Thoracic aorta (tissue), 2 donors: ENCODE measurements at regions not wholly inside any gene's neighbourhood (a gene's known extent, or its start where the extent isn't known, plus 50 kb on each side); places are given as distances from the start of the nearest gene placed in this dataset.
A peak's percentile ranks its signal among the peaks of the same experiment; 100 is the strongest.

ENCODE experiments used
- ATAC-seq: fragments of 150-250 bp; one replicate; pipeline ENCODE4 v1.8.0; 2017; ENCODE audit warnings: low read depth; ENCODE audit not compliant: insufficient number of reproducible peaks, low FRiP score
- DNase-seq: peaks from one replicate; pipeline ENCODE4 v3.0.0-alpha.2; 2020; ENCODE audit warnings: low spot score
- H3K27ac ChIP-seq, 2 donors: fragments of 200-600 bp; sonication (generic); 1 replicate in 1 of 2; 2 replicates in 1 of 2; pipeline ENCODE4 v1.5.1; 2016; ENCODE audit warnings: mild to moderate bottlenecking in 2 of 2, moderate library complexity in 2 of 2
- H3K27me3 ChIP-seq: fragments of 200-600 bp; sonication (generic); replicated peaks from 2 replicates; pipeline ENCODE4 v1.6.0; 2016; ENCODE audit warnings: mild to moderate bottlenecking; ENCODE audit not compliant: insufficient read depth
- H3K36me3 ChIP-seq: fragments of 200-600 bp; sonication (generic); one replicate; pipeline ENCODE4 v1.5.1; 2016
- H3K4me1 ChIP-seq, 2 donors: fragments of 200-600 bp; sonication (generic); 1 replicate in 1 of 2; 2 replicates in 1 of 2; pipeline versions ENCODE4 v1.5.1 to v1.6.0; 2016; ENCODE audit warnings: low read depth in 2 of 2, mild to moderate bottlenecking in 1 of 2; ENCODE audit not compliant: control insufficient read depth in 1 of 2
- H3K4me3 ChIP-seq: fragments of 200-600 bp; sonication (generic); 2 replicates; pipeline ENCODE4 v1.5.1; 2016; ENCODE audit warnings: mild to moderate bottlenecking
- H3K9me3 ChIP-seq: fragments of 200-600 bp; sonication (generic); 2 replicates; pipeline ENCODE4 v1.5.1; 2016
- TF ChIP-seq, protein P1 (sequence below): fragments of 200-600 bp; sonication (generic); IDR thresholded peaks from one replicate; pipeline ENCODE4 v1.5.1; 2019; ENCODE audit warnings: antibody characterized with exemption

DNA sequence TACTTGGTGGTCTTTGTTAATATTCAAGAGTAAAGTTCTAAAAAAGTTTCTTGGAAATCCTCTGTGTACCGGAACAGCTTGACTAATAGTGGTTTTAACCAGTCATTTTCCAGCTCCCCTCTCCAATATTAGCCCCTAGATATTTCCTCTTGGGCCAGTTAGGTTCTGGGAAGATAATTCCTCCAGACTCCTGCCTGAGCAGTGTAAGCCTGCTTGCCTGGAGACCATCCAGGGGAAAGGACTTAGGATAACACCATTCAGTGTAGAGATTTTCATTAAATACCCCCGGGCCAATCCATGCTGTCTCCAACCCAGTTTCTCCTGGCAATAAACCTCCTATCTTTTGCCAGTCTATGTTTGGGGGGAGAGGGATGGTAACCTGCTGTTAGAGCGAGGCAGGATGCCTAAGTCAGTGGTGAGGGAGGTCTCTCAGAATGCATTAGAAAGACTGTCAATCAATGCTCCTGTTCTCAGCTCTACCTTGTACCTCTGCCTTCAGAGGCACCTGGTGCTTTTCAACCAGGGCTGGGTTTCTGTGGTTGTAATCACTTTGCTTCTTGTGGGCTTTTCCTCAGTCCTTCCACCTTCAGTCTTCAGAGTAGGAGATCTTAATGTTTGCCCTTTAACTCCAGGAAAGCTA, 186.4 kb downstream of the RNF152 start:
- ATAC-seq (no peak), DNase-seq (no peak)
- no peak overlapping the region for H3K4me3 ChIP-seq
- H3K27me3 ChIP-seq: no peaks in the 10 kb centered on the region
- H3K27ac ChIP-seq: no peak overlapping the region
- TF ChIP-seq, protein P1, sequence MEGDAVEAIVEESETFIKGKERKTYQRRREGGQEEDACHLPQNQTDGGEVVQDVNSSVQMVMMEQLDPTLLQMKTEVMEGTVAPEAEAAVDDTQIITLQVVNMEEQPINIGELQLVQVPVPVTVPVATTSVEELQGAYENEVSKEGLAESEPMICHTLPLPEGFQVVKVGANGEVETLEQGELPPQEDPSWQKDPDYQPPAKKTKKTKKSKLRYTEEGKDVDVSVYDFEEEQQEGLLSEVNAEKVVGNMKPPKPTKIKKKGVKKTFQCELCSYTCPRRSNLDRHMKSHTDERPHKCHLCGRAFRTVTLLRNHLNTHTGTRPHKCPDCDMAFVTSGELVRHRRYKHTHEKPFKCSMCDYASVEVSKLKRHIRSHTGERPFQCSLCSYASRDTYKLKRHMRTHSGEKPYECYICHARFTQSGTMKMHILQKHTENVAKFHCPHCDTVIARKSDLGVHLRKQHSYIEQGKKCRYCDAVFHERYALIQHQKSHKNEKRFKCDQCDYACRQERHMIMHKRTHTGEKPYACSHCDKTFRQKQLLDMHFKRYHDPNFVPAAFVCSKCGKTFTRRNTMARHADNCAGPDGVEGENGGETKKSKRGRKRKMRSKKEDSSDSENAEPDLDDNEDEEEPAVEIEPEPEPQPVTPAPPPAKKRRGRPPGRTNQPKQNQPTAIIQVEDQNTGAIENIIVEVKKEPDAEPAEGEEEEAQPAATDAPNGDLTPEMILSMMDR: no peak
- peaks cover 0 to 20% of the 10 kb centered on the region in 2 donors for H3K4me1 ChIP-seq
- H3K36me3 ChIP-seq: no peaks in the 10 kb centered on the region
- H3K9me3 ChIP-seq: no peaks in the 10 kb centered on the region

DNA sequence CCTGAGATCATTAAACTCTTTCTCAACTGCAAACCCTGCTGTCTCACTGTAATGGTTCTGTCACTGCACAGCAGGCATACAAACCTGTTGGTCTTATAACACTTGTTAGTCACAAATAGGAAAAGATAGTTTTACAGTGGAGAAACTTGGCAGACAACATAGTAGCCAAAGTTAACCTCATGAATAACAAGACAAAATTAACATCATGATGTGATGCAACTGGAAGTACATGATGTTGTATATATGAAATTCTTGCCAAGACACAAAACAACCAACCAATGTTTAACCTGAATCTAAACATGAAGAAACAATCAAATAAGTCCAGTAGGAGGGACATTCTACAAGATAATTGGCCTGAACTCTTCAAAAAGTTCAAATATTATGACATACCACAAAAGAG, 189.3 kb downstream of the RNF152 start:
- H3K27me3 ChIP-seq: no peaks in the 10 kb centered on the region
- TF ChIP-seq, protein P1: no peak
- no peaks in the 10 kb centered on the region for H3K36me3 ChIP-seq
- DNase-seq (no peak), ATAC-seq (peak; percentile 47)
- peak overlapping the region; percentile 2 to 74 for H3K27ac ChIP-seq
- peaks cover 0 to 23% of the 10 kb centered on the region in 2 donors for H3K4me1 ChIP-seq
- no peaks in the 10 kb centered on the region for H3K9me3 ChIP-seq
- H3K4me3 ChIP-seq: no peak overlapping the region

DNA sequence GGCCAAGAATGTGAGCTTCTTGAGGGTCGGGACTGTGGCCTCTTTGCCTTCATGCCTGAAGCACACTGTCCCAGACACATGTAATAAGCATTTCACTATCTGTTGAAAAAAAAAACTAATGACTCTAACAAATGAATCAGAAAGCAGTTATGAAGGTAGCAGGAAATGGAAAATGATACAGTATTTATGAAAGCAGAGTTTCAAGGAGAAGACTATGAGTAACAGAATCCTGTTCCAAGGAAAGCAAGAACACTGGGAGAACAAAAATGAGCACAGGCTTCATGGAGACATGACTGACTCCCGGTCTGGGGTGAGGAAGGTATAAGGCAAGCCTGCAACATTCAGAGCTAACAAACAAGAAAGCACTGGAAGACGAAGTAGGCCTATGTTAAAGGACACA, 190.8 kb downstream of the RNF152 start:
- TF ChIP-seq, protein P1: no peak
- peak; percentile 75 for ATAC-seq
- Histone ChIP-seq H3K4me1 (peaks cover 0 to 23% of the 10 kb centered on the region in 2 donors), H3K27me3 (no peaks in the 10 kb centered on the region), H3K36me3 (no peaks in the 10 kb centered on the region), H3K4me3 (no peak overlapping the region), H3K27ac (peak overlapping the region; percentile 65 to 74), H3K9me3 (no peaks in the 10 kb centered on the region)
- no peak for DNase-seq

DNA sequence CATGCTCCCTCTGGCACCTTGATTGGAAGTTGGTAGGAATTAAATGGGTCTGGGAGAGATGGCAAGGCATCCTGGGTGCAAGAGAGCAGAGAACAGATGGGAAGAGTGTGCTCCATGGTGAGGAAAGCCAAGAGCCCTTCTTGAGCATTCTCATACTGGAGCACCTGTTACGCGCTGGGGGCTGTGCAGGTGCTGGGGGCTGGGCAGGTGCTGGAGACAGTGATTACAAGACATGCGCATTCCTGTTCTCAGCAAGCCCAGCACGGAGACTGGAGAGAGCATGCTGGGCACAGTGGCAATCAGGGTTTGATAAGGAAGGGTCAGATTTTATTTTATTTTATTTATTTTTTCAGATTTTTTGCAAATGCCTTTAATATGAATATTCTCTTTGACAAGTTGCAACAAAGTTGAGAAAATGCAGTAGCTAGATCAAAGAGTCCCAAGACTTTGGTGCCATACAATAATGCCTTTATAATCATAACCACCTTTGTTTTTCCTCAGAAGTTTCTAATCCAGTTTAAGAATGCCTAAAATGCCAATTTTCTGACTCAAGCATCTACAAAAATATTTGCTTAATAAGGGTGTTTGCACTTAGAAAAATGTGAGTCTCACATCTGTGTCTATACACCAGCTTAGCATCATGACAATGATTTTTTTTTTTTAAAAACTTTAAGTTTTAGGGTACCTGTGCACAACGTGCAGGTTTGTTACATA, 193.3 kb downstream of the RNF152 start:
- Histone ChIP-seq H3K27ac (no peak overlapping the region), H3K4me1 (peaks cover 0 to 23% of the 10 kb centered on the region in 2 donors), H3K27me3 (no peaks in the 10 kb centered on the region), H3K4me3 (no peak overlapping the region), H3K36me3 (no peaks in the 10 kb centered on the region), H3K9me3 (no peaks in the 10 kb centered on the region)
- DNase-seq (no peak), ATAC-seq (no peak)
- TF ChIP-seq, protein P1: no peak

DNA sequence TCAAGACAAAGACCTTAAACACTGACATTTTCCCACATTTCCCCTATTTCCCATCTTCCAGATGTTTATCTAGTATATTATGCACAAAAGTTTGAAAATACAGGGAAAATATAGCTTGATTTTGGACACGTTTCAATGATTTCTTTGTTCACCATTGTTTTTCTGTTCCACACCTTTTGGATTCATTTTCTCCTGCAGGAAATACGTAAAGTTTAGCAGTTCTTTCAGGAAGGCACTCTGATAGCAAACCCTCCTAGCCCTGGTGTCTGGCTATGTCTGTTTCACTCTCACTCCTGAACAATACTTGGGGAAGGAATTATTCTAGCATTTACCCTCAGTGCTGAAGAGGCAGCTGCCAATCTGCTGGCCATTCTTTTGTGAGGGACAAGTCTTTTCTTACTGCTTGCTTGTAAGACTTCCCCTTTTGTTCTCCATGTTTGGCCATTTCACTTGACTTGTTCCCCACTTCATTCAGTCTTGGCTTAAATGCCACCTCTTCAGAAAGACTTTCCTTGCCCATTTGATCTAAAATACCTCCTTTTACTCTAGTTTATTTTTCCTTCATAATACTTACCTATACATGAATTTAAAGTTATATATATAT, 195.4 kb downstream of the RNF152 start:
- H3K9me3 ChIP-seq: no peaks in the 10 kb centered on the region
- no peak overlapping the region for H3K27ac ChIP-seq
- H3K36me3 ChIP-seq: no peaks in the 10 kb centered on the region
- H3K4me1 ChIP-seq: peaks cover 0 to 13% of the 10 kb centered on the region in 2 donors
- no peak overlapping the region for H3K4me3 ChIP-seq
- no peak for ATAC-seq
- H3K27me3 ChIP-seq: no peaks in the 10 kb centered on the region
- TF ChIP-seq, protein P1: no peak
- no peak for DNase-seq
